Stomach (tissue), 4 donors: ENCODE measurements at regions not wholly inside any gene's neighbourhood (a gene's known extent, or its start where the extent isn't known, plus 50 kb on each side); places are given as distances from the start of the nearest gene placed in this dataset.

Source experiments
- CTCF ChIP-seq, 7 experiments: fragments of 450-650 bp in 4 of 7; fragments of 200-600 bp in 3 of 7; sonication (generic) in 3 of 7; IDR thresholded peaks; one replicate each; pipeline ENCODE4 v1.5.1; 2016 to 2019; ENCODE audit warnings: antibody characterized with exemption in 7 of 7, control low read depth in 2 of 7, mild to moderate bottlenecking in 1 of 7
- POLR2AphosphoS5 ChIP-seq, 3 donors: sonication (generic); formaldehyde crosslinking; IDR thresholded peaks; one replicate each; pipeline ENCODE4 v1.6.1; 2016; ENCODE audit warnings: antibody characterized with exemption in 3 of 3

GRCh38 chr5:174386306-174386705 lies 338.1 kb upstream of the MSX2 start:
- TF ChIP-seq CTCF (IDR thresholded peaks at IDR 0.05): no peak
- no peak for TF ChIP-seq POLR2AphosphoS5 (IDR thresholded peaks at IDR 0.05)
